Prostate gland (tissue), 2 donors: ENCODE measurements at regions not wholly inside any gene's neighbourhood (a gene's known extent, or its start where the extent isn't known, plus 50 kb on each side); places are given as distances from the start of the nearest gene placed in this dataset.

ENCODE experiments used
- CTCF ChIP-seq, 4 experiments: fragments of 200-600 bp in 2 of 4; fragments of 450-650 bp in 2 of 4; sonication (generic) in 2 of 4; IDR thresholded peaks; 1 replicate in 3 of 4; 2 replicates in 1 of 4; pipeline ENCODE4 v1.5.1; 2016 to 2019; ENCODE audit warnings: antibody characterized with exemption in 4 of 4, mild to moderate bottlenecking in 2 of 4, moderate library complexity in 2 of 4
- POLR2A ChIP-seq: fragments of 450-650 bp; IDR thresholded peaks from one replicate; pipeline ENCODE4 v1.6.1; 2016; ENCODE audit warnings: antibody characterized with exemption, mild to moderate bottlenecking

GRCh38 chr12:65612440-65612839 is 211.8 kb upstream of the HMGA2 start:
- TF ChIP-seq CTCF (IDR thresholded peaks at IDR 0.05) = no peak
- no peak for TF ChIP-seq POLR2A
